Glomerular endothelial cell (primary cell): ENCODE measurements at regions not wholly inside any gene's neighbourhood (a gene's known extent, or its start where the extent isn't known, plus 50 kb on each side); places are given as distances from the start of the nearest gene placed in this dataset.
"Not testable (repeated sequence)": the region's sequence is repeated elsewhere in the genome, so short reads cannot be mapped to it uniquely, and the experiment has no call there.

ENCODE experiments used
- DNase-seq: peaks from one replicate; pipeline ENCODE4 v3.0.0-alpha.2; 2011; ENCODE audit warnings: low read depth, low spot score; ENCODE audit errors: extremely low read depth

DNA sequence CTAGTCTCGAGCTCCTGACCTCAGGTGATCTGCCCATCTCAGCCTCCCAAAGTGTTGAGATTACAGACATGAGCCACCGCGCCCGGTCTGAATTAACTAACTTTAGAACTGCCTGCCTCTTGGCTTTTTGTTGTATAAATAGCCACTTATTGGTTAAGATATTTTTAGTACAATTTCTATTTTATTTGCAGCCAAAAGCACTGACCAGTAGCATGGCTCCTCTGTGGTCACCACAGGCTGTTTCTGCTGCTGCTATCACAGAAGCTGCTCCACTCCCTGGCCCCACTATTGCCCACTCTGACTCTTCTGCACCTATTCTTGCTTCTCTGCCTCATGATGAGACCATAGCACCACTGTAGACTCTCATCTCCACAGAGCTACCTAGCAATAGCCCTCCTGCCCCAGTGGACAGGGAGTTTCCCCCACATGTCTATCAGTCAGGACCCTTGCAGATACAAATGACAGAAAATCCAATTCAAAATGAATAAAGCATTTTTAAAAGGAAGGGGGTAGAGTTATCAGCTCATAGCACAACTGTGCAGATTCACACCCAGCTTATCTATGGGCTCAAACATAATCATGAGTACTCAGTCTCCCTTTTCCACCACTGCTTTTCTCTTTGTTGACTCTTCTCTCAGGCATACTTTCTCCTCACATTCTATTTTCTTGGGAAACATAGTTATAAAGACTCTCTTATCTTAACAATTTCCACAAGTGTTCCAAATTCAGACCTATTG is 151.8 kb upstream of the EPB41L4A start:
- DNase-seq = no peak

GRCh38 chr5:112573441-112573840 is 154.4 kb upstream of the EPB41L4A start:
- DNase-seq = no peak

DNA sequence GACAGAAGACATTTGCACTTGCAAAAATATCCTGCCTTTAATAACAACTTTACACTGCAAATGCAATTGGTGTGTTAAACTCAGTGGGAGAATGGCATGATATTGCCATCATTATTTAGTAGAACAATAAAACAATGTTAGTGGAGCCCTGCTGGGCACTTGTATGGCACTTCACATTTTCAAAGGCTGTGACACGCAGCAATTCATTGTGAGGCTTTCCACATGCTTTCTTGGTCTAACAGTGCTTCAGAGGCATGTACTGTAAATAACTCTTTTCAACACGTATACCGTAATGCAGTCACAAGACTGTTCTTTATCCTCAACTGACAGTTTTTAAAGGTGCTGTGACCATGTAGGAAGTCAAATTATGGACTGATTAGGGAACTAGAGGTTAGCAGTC is 155.5 kb upstream of the EPB41L4A start:
- DNase-seq = no peak

GRCh38 chr5:112576298-112576925 is 157.3 kb upstream of the EPB41L4A start:
- no peak for DNase-seq

- DNase-seq = no peak
Observed at GRCh38 chr5:112579599-112580170, 158.0 kb upstream of the APC start.

- DNase-seq = no peak
Observed at GRCh38 chr5:112581811-112582320, 155.8 kb upstream of the APC start.

- no peak for DNase-seq
Observed at GRCh38 chr5:112583166-112583565, 154.5 kb upstream of the APC start.

GRCh38 chr5:112584781-112585180 is 152.9 kb upstream of the APC start:
- no peak for DNase-seq

DNA sequence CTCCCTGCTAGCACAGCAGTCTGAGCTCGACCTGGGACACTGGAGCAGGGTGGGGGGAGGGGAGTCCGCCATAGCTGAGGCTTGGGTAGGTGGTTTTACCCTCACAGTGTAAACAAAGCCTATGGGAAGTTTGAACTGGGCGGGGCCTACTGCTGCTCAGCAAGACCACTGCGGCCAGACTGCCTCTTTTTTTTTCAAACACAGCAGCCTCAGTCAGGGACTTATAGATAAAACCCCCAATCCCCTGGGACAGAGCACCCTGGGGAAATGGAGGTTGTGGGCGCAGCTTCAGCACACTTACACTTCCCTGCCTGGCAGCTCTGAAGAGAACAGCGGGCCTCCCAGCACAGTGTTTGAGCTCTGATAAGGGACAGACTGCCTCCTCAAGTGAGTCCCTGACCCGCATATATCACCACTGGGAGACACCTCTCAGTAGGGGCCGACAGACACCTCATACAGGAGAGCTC is 151.1 kb upstream of the APC start:
- DNase-seq = no peak

GRCh38 chr5:112590858-112591257 is 146.8 kb upstream of the APC start:
- DNase-seq = not testable (repeated sequence)

GRCh38 chr5:112594095-112594850 is 143.4 kb upstream of the APC start:
- no peak for DNase-seq

GRCh38 chr5:112594941-112595340 is 142.7 kb upstream of the APC start:
- no peak for DNase-seq

GRCh38 chr5:112597831-112598230 is 139.9 kb upstream of the APC start:
- no peak for DNase-seq

DNA sequence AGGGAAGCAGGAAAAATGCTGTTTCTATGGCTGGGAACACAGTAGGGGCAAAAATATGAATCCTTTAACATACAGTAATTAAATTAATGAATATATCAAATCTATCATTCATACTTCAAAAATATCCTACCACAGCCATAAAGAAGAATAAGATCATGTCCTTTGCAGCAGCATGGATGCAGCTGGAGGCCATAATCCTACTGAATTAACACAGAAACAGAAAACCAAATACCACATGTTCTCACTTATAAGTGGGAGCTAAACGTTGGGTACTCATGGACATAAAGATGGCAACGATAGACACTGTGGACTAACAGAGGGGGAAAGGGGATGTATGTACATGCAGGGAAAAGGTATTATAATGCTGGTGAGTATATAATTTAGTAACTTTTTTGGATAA is 137.2 kb upstream of the APC start:
- not testable (repeated sequence) for DNase-seq

DNA sequence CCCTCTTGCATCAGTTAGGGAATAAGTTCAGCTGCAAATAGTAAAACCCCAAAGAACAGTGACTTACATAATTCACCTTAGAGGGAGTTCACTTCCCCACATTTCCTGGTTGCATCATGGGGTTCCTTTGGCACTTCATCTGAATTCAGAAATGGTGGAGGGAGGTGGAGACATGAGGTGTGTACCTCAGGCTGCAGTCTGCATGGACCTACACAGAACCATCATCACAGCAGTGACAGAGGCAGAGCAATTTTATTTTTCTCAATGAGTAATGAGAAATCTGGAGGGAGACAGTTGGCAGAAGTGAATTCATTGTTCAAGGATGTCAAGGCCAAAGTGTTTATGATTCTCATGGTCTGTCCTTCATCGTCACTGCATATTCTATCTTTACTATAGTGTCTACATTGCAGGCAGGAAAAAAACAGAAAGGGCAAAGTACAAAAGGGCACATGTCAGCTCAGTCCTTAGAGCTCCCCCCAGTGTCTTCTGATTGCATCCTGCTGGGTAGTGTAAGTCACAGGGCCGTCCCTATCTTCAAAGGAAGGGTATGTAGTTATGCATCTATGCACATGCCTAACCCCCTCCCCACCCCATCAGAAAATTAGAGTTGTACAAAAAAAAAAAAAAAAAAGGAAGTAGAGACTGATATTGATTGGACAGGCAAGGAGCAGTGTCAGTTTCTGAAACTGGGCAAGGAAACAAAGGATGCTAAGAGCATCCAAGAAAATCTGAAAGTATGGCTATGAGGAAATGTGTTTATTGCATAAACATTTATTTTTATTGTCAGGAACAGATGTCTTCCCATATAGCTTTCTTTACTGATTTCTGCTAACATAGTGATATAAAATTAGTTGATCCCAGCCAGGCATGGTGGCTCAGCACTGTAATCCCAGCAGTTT is 132.7 kb upstream of the APC start:
- no peak for DNase-seq

GRCh38 chr5:112608975-112609374 is 128.7 kb upstream of the APC start:
- no peak for DNase-seq

DNA sequence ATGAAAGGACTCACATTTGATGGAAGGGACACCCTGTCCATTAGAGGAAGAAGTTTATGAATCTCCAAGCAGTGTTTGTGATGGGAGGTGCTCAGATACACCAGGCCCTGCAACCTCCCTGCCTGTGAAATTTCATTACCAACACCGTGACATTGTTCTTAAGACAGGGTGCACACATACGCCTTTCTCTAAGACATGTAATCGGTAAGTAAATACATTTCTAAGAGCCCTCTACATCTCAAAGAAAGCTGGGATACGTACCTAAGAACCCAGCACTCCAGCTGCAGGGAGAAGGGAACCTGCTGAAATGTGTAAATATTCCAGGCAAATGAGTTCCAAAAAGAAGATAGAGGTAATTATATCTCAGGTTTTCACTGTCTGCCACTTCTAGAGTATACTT is 125.0 kb upstream of the APC start:
- no peak for DNase-seq

DNA sequence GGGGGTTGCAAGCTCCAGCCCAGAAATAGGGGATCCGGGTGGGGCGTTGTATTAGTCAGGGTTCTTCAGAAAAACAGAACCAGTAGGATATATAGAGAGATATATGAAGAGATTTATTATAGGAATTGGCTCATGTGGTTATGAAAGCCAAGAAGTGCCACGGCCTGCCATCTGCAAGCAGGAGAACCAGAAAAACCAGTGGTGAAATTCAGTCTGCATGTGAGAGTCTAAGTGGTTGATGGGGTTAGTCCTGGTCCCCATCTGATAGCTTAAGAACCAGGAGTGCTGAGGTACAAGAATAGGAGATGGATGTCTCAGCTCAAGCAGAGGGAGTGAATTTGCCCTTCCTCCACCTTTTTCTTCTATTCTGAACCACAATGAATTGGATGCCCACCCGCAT is 123.4 kb upstream of the APC start:
- DNase-seq = no peak

GRCh38 chr5:112614986-112615385 is 122.7 kb upstream of the APC start:
- no peak for DNase-seq
